NB4 (cell line): ENCODE measurements at regions not wholly inside any gene's neighbourhood (a gene's known extent, or its start where the extent isn't known, plus 50 kb on each side); places are given as distances from the start of the nearest gene placed in this dataset.
A peak's percentile ranks its signal among the peaks of the same experiment; 100 is the strongest.

Source experiments
- DNase-seq: peaks from one replicate; pipeline ENCODE4 v3.0.0; 2010; ENCODE audit warnings: low read depth
- H3K4me3 ChIP-seq: one replicate; pipeline ENCODE4 v1.5.1; 2011; ENCODE audit warnings: mild to moderate bottlenecking, low read depth, low read length, moderate library complexity
- CTCF ChIP-seq: IDR thresholded peaks from one replicate; pipeline ENCODE4 v1.5.1; 2012; ENCODE audit warnings: low read depth, low read length
- MAX ChIP-seq: IDR thresholded peaks from 2 replicates; pipeline ENCODE4 v1.6.1; 2011; ENCODE audit warnings: low read depth, low read length
- MYC ChIP-seq: IDR thresholded peaks from 2 replicates; pipeline ENCODE4 v1.6.1; 2011; ENCODE audit warnings: low read depth, low read length
- POLR2A ChIP-seq: IDR thresholded peaks from 2 replicates; pipeline ENCODE4 v1.6.1; 2011; ENCODE audit warnings: mild to moderate bottlenecking; ENCODE audit not compliant: insufficient read length; ENCODE audit errors: extremely low read depth

- peak; percentile 7 for DNase-seq
- TF ChIP-seq CTCF = no peak
- TF ChIP-seq MYC = no peak
- TF ChIP-seq POLR2A = no peak
- TF ChIP-seq MAX = no peak
- no peak overlapping the region for H3K4me3 ChIP-seq
These were observed 284.9 kb downstream of the AJAP1 start for GRCh38 chr1:4939266-4939665.

- TF ChIP-seq MAX (no peak), CTCF (no peak)
- no peak for DNase-seq
- no peak overlapping the region for H3K4me3 ChIP-seq
These were observed 283.6 kb downstream of the AJAP1 start for GRCh38 chr1:4937876-4938534.

- no peak for TF ChIP-seq CTCF
- no peak for DNase-seq
- no peak overlapping the region for H3K4me3 ChIP-seq
These were observed 281.4 kb downstream of the AJAP1 start for GRCh38 chr1:4935807-4936206.

GRCh38 chr1:4933232-4933631 lies 278.8 kb downstream of the AJAP1 start:
- no peak overlapping the region for H3K4me3 ChIP-seq
- TF ChIP-seq POLR2A (no peak), MYC (no peak), CTCF (no peak), MAX (no peak)
- DNase-seq = no peak

GRCh38 chr1:4932311-4933030 lies 278.1 kb downstream of the AJAP1 start:
- H3K4me3 ChIP-seq = no peak overlapping the region
- DNase-seq = no peak
- no peak for TF ChIP-seq MAX

GRCh38 chr1:4931486-4931885 lies 277.1 kb downstream of the AJAP1 start:
- TF ChIP-seq POLR2A (no peak), MYC (no peak), MAX (no peak), CTCF (no peak)
- no peak for DNase-seq

More at GRCh38 chr1:4931486-4931885, 277.1 kb downstream of the AJAP1 start:
- no peak overlapping the region for H3K4me3 ChIP-seq
